ENCODE measurements at regions not wholly inside any gene's neighbourhood (a gene's known extent, or its start where the extent isn't known, plus 50 kb on each side); places are given as distances from the start of the nearest gene placed in this dataset.

DNA sequence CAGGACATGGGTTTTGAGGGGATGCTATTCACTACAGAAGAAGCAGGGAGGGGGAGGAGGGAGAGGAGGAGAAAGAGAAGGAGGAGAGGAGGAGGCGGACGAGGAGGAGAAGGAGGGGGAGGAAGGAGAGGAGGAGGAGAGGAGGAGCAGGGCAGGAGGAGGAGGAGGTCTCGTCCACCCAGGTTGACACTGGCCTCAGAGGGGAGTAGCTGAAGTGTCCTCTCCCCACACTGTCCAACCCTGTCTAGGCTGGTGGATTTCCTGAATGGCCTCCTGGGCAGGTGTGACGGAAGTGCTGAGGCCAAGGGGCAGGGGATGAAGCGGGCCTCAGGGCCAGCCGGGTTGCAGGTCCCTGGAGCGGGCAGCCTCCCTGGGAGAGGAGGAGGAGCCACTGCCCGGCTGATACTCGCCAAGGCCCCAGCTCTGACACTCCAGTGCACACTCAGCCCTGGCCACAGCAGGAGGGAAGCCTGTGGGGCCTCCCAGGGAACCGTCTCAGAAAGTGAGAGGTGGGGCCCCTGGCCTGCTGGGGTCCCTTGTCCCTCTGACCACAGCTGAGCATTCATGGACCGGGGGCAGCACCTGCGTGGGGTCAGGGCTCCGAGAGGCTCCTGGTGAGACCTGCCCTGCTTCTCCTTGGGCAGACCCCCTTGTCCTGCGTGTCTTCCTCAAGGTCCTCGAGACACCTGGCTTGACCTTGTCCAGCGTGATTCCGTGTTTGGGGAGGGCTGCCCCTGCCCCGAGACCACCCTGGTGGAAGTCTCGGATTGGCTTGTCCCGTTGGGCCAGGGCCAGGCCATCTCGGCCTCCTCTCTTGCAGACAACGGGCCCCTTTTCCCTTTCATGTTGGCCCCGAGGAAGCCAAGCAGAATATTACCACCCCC, 200.6 kb upstream of the CIBAR2 start:
- peak; percentile 31 for DNase-seq

DNA sequence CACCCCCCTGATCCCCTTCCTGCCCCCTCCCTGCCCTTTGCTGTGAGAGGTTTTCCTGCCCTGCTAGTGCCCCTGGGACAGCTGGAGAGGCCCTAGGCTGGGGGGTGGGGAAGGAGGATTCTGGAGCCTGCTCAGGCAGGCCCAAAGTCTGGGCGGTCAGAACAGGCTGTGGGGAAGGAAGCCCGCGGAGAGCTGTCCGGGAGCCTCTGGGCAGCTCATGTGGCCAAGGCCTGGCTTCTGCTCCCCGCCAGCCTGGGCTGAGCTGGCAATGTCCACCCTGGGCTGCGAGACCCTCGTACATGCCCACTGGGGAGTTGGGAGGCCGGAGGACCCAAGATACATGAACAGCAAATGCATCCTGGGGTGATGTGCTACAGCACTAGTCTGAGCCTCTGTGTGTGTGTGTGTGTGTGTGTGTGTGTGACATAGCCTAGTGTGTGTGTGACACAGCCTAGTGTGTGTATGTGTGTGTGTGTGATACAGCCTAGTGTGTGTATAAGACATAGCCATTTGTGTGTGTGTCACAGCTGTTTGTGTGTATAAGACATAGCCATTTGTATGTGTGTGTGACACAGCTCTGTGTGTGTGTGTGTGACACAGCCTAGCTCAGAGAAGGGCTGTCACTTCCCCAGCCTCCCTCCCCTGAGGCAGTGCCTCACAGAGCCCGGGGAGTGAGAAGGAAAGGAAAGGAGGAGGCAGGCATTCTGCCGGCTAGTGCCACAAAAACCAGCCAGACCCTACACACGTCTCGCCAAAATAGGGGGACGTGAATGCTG, 201.4 kb upstream of the CIBAR2 start:
- peak; percentile 27 for DNase-seq

DNA sequence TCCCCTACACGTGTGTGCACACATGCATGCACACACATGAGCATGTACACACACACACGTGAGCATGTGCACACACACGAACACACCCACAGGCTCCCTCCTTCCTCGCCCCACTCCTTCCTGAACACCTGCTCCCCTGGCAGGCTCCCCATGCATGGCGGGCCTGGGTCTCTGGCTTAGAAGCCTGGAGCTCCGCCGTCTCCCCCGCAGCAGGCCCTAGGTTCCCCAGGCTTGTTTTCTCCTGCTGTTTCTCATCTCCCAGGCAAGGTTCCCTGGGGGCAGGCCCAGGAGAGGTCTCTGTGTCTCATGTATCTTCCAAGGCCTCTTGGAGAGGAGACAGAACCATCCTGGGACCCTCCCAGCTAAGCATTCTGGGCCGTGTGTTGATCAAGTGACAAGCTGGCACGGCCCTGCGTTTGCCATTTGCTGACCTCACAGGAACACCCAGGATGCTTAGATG, 202.3 kb upstream of the CIBAR2 start:
- DNase-seq = no peak

DNA sequence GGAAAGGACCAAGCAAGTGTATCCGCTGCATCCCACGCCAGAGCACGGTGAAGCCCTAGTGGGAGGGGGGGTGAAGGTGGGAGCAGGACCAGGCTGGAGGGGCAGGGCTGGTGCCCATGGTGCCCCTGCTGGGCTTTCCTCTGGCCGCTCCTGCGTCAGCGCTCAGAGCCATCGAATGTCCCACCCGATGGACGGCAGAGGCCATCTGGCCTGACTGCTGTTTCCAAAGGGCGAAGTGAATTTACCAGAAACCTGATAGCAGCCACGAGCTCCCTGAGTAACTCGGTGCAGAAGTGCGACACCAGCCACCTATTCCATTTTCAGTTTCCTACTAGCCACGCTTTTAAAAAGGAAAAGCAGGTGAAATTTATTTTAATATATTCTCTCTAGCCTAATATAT, 203.6 kb upstream of the CIBAR2 start:
- no peak for DNase-seq

- DNase-seq = peak; percentile 58
Measured at GRCh38 chr16:85316321-85316919, 204.1 kb upstream of the CIBAR2 start.

DNA sequence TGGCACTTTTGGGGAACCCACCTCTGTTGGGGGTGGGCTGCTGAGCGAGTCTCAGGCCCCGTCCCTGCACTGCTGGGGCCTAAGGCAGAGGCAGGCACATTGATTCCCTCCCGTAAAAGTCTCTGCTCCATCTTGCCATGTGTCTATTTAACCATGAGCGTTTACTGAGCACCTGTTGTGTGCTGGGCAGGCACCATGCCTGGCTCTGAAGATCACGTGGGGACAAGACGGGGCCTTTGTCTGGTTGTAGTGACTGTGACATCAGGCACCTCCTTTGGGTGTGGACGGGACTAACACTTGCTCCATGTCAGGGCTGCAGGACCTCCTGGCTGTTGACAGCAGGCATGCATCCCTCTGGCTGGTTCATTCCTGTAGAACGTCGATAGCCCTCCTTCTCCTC, 204.7 kb upstream of the CIBAR2 start:
- DNase-seq = no peak

- no peak for DNase-seq
Measured at GRCh38 chr16:85317704-85318103, 205.4 kb upstream of the CIBAR2 start.

GRCh38 chr16:85319208-85319983, 207.1 kb upstream of the CIBAR2 start:
- no peak for DNase-seq

DNA sequence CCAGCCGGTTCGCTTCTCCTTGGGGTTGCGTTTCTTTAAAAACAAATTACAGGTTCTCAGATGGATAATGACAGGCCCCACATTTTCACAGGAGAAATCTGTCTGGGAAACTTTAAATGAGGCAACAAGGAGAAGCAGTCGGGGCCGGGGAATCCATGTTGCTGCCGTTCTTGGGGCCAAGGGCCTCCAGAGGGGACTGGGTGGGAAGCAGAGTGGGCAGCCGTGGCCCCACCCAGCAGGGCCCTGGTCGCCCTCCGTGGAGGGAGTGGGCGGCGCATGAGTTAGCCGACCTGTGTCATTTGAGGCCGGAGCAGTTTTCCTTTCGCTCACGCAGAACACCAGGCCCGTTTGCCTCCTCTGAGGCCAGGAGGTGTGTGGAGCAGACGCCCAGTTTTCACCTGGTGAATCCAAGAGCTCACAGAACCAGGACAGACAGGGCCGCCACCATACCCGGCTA, 207.7 kb upstream of the CIBAR2 start:
- no peak for DNase-seq

DNA sequence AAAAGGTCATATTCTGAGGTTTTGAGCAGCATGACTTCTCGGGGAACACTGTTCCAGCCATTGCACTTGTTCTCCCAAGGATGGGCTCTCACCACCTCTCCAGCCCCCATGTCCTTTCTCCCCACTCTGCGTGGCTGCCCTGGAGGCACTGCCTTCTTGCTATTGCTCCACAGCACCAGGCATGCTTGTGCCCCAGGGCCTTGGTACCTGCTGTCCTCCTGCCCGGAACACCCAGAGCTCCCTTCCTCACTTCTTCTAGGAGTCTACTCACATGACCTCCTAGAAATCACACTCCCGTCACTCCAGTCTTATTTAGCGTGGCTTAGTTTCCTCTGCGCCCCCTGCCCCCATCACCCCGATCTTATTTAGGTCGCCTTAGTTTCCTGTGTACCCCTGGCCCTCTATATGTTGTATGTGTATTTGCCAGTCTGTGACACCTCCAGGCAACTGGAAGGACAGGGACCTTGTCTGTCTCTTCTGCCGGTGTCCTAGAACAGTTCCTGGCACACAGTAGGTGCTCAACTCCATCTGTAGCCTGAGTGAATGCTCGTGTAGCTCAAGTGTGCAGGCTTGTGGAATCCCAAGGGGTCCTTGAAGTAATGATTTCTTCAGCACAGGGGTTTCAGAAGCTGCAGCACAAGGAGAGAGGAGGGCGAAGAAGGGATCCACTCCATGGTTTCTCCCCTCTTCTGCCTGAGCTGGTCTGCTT, 208.6 kb upstream of the CIBAR2 start:
- DNase-seq = no peak

DNA sequence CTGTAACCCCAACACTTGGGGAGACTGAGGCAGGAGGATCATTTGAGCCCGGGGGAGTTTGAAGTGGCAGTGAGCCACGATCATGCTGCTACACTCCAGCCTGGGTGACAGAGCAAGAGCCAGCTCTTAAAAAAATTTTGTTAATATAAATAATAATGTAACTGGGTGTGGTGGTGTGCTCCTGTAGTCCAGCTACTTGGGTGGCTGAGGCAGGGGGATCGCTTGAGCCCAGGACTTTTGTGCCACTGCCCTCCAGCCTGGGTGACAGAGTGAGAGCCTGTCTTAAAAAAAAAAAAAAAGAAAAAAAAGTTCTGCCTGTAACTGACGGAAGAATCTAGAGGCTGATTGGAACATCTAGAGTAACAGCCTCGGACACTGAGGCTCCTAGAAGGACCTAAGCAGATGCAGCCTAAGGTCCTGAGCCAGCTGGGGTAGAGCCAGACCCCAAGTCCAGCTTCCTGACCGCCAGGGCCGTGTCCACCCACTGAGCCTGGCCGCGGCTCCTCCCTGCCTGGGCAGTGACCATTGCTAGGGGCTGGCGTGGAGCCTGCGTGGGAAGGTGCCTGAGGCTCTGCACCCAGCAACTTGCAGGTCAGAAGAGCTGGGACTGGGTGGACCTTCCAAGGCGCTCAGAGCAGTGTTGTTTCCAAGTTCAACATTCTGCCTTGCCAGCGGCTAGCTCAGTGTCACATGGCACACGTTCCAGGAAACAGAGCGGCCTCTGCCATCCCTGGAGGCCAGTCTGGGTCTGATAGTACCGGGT, 209.4 kb upstream of the CIBAR2 start:
- DNase-seq = peak; percentile 21

GRCh38 chr16:85323230-85323960, 211.1 kb upstream of the CIBAR2 start:
- DNase-seq = no peak

- DNase-seq = no peak
Measured at GRCh38 chr16:85323961-85324253, 211.6 kb upstream of the CIBAR2 start.

DNA sequence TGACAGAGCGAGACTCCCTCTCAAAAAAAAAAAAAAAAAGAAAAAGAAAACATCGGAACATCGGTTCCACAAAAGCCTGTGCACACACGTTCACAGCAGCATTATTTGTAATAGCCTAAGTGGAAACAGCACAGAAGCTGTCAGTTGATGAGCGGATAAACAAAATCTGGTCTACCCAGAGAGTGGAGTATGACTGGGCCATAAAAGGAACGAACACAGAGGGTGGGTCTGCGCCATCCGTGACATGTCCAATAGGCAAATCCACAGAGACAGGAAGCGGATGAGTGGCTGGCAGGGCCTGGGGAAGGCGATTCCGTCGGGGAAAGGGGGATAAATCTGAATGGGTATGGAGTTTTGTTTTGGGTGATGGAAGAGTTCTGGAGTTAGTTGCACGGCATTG, 212.2 kb upstream of the CIBAR2 start:
- DNase-seq = no peak

DNA sequence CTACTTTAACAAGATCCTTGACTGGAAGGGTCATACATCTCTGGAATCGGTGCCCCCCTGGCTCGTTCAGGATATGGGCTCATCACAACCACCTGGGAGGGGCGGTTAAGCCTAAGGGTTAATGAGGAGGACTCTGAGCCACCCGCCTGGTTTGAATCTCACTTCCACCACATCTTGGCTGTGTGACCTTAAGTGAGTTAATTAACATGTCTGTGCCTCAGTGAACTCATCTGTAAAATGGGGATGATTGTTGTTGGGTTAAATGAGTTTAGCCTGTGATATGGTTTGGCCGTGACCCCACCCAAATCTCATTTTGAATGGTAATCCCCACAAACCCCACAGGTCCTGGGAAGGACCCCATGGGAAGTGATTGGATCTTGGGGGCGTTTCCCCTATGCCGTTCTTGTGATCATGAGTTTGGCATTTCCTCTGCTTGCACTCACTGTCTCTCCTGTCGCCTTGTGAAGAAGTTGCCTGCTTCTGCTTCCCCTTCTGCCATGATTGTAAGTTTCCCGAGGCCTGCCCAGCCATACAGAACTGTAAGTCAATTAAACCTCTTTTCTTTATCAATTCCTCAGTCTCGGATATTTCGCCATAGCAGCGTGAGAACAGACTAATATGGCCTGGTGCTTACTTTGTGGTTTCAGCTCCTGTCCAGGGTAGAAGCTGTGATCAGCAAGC, 214.0 kb upstream of the CIBAR2 start:
- peak; percentile 35 for DNase-seq

GRCh38 chr16:85326794-85327181, 214.5 kb upstream of the CIBAR2 start:
- DNase-seq = no peak

GRCh38 chr16:85327731-85328675, 215.7 kb upstream of the CIBAR2 start:
- peak; percentile 67 for DNase-seq

DNA sequence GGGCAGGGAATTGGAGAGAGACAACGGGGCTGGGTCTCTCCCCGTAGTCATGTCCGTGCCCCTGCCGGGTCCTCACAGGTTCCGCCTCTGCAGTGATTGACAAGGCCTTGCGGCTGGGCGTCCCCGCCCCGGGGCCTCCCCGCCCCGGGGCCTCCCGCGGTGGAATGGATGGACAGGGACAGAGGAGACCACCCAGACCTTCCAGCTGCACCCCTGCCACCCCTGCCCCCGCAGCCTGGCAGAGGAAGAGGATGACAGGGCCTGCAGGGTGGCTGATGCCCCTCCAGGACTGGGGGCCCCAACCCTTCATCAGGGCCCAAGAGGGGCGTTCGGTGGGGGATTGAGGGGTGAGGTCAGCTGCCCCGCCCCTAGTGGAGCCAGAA, 216.4 kb upstream of the CIBAR2 start:
- DNase-seq = peak; percentile 21

All from fibroblast of skin of scalp (primary cell).